Activated T-helper 2 cell treated with anti-CD3 and anti-CD28 coated beads, Interferon-gamma antibody, Interleukin-2, Interleukin-4, amounts not matched to agents 10 μg/mL and 5 μg/mL and 100 μg/mL, durations not matched to agents 14 hours and 24 hours and 36 hours (primary cell): ENCODE measurements at regions not wholly inside any gene's neighbourhood (a gene's known extent, or its start where the extent isn't known, plus 50 kb on each side); places are given as distances from the start of the nearest gene placed in this dataset.
A peak's percentile ranks its signal among the peaks of the same experiment; 100 is the strongest.

Experiments used
- DNase-seq: peaks from one replicate; pipeline ENCODE4 v3.0.0; 2021; ENCODE audit warnings: low spot score
- H3K27ac Mint-ChIP-seq: one replicate; pipeline ENCODE4 v1.8.0; 2021; ENCODE audit warnings: mixed read lengths
- H3K27me3 Mint-ChIP-seq: one replicate; pipeline ENCODE4 v1.8.0; 2021; ENCODE audit warnings: low read depth, mixed read lengths
- H3K36me3 Mint-ChIP-seq: one replicate; pipeline ENCODE4 v1.8.0; 2021; ENCODE audit warnings: low read depth, mixed read lengths
- H3K4me1 Mint-ChIP-seq: one replicate; pipeline ENCODE4 v1.8.0; 2021; ENCODE audit warnings: low read depth, mixed read lengths
- H3K4me3 Mint-ChIP-seq: one replicate; pipeline ENCODE4 v1.8.0; 2021; ENCODE audit warnings: low read depth, mild to moderate bottlenecking, moderate library complexity, mixed read lengths
- H3K9me3 Mint-ChIP-seq: one replicate; pipeline ENCODE4 v1.8.0; 2021; ENCODE audit warnings: mixed read lengths
- intact Hi-C: fragments of 100-400 bp; cut with micrococcal nuclease; formaldehyde crosslinking; loops from one replicate; pipeline ENCODE4 v1.15.1; 2023

DNA sequence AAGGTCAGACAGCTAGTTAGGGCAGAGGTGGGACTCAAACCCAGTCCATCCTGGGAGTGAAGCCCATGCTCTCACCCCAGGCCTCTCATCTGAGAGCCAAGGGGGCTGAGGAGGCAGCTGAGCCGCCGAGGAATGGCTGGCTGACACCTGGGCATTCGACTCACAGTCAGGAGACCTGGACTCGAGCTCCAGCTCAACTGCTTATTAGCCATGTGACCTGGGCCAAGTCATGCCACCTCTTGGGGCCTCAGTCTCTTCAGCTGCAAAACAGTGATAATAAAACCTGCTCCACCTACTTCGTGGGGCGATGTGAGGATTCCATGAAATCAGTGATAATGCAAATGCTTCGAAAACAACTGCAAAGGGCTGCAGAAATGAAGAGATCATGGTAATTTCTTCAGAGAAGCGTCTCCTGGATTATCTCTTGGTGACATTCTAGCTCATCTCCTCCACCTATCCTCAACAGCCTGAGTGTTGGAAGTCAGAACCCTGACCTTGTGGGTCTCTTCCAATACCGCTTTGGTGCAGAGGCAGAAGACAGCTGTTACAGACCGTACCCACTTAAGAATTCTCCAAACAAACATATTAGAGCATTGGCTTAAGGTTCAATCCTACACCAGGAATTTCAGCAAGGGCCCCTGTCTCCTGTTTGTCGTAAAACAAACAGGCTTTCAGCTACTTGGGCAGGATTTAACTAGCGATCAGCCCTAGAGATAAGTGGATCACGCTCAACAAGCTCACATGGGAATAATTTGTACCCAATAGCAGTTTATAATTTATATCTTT is 60.0 kb upstream of the PIM1 start:
- Mint-ChIP-seq H3K4me3 (no peak overlapping the region), H3K27me3 (no peaks in the 10 kb centered on the region), H3K9me3 (no peaks in the 10 kb centered on the region), H3K4me1 (peaks cover 20% of the 10 kb centered on the region), H3K36me3 (no peaks in the 10 kb centered on the region), H3K27ac (no peak overlapping the region)
- intact Hi-C loops = loop anchor here (1.0 to 2.0 kb wide), 2 partner anchors 27 to 63 kb away; no protein-coding TSS in a partner anchor
- no peak for DNase-seq

DNA sequence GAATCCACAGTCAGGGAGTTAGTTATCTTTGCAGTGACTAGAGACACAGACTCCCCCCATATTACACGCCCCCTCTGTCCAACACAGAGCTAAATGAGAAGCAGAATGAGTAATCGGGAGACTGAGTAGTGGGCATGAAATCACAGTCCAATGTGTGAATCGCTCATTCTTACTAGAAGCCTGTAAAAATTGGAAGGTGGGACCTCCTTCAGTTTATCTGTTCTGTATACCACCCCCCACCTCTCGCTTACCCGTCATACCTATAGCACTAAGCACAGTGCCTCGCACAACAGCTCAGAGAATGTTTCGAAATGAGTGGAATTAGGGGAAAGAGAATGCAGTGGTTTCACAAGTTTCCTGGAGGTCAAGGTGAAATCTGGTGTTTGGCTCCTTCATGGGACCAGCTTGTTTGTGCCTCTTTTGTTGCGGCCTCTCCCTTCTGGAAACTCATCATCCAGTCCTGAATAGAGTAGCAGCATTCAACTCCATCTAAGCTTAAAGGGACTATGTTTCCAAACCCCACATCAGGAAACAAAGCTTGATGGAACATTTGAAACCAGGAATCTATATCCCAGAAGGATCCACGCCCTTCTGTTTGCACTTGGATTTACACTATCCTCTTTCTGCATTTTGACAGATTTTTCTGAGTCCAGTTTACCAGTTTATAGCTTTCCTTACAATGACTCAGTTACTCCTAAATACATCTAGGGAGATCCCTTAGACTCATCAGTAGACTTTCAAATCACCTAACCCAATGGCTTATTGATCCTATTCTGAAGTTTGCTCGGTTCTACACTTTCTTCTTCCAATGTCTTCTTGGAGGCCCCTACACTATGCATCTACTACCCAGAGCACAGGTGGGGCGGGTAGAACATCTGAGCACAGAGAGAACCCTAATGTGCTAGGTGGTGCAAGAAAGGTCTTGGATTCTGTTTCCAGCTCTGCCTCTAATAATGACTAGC is 59.2 kb upstream of the PIM1 start:
- no peaks in the 10 kb centered on the region for H3K9me3 Mint-ChIP-seq
- no peak for DNase-seq
- peaks cover 13% of the 10 kb centered on the region for H3K4me1 Mint-ChIP-seq
- no peak overlapping the region for H3K4me3 Mint-ChIP-seq
- intact Hi-C loops = loop anchor here (1.0 to 2.0 kb wide), 2 partner anchors 27 to 62 kb away; no protein-coding TSS in a partner anchor
- peak overlapping the region; percentile 40 for H3K27ac Mint-ChIP-seq
- H3K36me3 Mint-ChIP-seq = no peaks in the 10 kb centered on the region
- no peaks in the 10 kb centered on the region for H3K27me3 Mint-ChIP-seq

DNA sequence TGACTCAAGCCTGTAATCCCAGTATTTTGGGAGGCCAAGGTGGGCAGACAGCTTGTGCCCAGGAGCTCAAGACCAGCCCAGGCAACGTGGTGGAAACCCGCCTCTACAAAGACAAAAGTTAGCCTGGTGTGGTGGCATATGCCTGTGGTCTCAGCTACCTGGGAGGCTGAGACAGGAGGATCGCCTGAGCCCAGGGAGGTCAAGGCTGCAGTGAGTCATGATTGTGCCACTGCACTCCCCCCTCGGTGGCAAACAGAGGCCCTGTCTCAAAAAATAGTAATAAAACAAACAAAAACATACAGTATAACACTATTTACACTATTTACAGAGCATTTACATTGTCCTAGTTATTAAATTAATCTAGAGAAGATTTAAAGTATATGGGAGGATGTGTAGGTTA is 56.0 kb upstream of the PIM1 start:
- Mint-ChIP-seq H3K9me3 (no peaks in the 10 kb centered on the region), H3K36me3 (no peaks in the 10 kb centered on the region), H3K4me1 (peaks cover 13% of the 10 kb centered on the region), H3K27me3 (no peaks in the 10 kb centered on the region), H3K4me3 (no peak overlapping the region), H3K27ac (no peak overlapping the region)
- no peak for DNase-seq
- intact Hi-C loops = no loop called here

DNA sequence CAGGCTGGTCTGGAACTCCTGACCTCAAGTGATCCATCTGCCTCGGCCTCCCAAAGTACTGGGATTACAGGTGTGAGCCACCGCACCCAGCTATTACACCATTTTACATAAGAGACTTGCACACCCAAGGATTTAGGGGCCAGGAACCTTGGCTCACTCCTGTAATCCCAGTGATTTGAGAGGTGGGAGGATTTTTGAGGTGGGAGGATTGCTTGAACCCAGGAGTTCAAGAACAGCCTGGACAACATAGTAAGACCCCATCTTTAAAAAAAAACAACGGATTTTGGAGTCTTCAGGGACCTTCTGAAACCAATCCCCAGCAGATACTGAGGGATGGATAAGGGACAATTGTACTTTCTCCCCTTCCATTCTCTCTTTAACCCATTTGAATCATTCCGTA is 55.3 kb upstream of the PIM1 start:
- peaks cover 17% of the 10 kb centered on the region for H3K4me1 Mint-ChIP-seq

DNA sequence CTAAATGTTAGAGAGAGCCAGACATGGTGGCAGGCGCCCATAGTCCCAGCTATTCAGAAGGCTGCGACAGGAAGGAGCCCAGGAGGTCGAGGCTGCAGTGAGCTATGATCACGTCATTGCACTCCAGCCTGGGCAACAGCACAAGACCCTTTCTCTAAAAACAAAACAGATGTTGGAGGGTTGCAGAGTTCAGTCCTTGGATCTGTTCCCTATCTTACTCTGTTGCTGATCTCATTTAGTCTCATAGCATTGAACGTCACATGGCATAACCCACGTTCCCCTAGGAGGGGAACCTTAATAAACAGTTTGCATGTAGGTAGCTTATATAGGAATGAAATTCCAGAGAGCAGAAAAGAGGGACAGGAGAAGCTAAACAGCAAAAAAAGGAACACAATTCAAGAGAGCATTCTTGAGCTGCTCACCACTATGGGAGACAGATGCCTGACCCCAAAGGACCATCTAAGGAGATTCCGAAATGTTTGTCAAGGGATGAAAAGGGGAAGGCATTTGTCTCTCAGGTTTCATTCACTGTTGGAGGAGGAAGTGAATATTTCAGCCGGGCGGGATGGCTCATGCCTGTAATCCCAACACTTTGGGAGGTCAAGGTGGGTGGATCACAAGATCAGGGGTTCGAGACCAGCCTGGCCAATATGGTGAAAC is 54.6 kb upstream of the PIM1 start:
- Mint-ChIP-seq H3K4me1 (peaks cover 13% of the 10 kb centered on the region), H3K4me3 (no peak overlapping the region), H3K36me3 (no peaks in the 10 kb centered on the region), H3K27ac (no peak overlapping the region), H3K27me3 (no peaks in the 10 kb centered on the region), H3K9me3 (no peaks in the 10 kb centered on the region)
- no peak for DNase-seq
- intact Hi-C loops = no loop called here

More for the DNA sequence above, 55.3 kb upstream of the PIM1 start:
- no peak for DNase-seq
- Mint-ChIP-seq H3K9me3 (no peaks in the 10 kb centered on the region), H3K36me3 (no peaks in the 10 kb centered on the region), H3K27ac (no peak overlapping the region), H3K4me3 (no peak overlapping the region), H3K27me3 (no peaks in the 10 kb centered on the region)
- intact Hi-C loops = no loop called here

DNA sequence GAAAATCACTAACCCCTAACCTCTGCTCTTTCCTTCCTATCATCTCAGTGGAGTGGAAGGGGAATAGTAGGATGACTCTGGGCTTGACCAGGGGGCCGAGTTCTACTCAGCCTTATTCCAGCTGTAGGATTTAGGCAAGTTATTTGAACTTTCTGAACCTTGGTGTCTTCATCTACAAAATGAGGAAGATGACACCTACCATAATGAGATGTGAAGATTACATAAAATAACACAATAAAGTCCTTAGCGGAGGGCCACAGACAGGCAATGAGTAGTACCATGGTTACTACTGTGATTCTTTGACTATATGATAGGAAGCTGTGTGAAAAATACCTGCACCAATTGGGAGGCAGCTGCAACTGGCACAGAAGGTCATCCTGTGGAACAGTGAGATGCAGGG is 53.6 kb upstream of the PIM1 start:
- H3K27me3 Mint-ChIP-seq = no peaks in the 10 kb centered on the region
- no peak overlapping the region for H3K4me3 Mint-ChIP-seq
- no peaks in the 10 kb centered on the region for H3K9me3 Mint-ChIP-seq
- no peaks in the 10 kb centered on the region for H3K36me3 Mint-ChIP-seq
- intact Hi-C loops = no loop called here
- peaks cover 5% of the 10 kb centered on the region for H3K4me1 Mint-ChIP-seq
- no peak overlapping the region for H3K27ac Mint-ChIP-seq
- no peak for DNase-seq

DNA sequence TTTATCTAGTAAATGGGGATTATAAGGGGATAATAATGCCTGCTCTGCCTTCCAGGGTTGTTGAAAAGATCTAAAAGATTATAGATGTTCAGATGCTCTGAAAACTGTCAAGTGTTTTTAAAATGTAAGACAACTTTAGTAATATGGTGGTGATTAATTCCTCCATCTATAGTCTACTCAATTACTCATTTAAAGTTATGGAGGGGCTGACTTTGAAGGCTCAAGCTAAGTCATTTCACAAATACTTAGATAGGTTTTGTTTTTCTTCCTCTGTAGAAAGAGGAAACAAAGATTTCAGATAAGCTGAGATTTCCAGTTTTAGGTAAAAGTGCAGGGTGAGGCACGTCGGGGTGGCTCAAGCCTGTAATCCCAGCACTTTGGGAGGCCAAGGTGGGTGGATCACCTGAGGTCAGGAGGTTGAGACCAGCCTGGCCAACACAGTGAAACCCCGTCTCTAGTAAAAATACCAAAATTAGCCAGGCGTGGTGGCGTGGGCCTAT is 50.5 kb upstream of the PIM1 start:
- H3K9me3 Mint-ChIP-seq = no peaks in the 10 kb centered on the region
- no peak overlapping the region for H3K4me3 Mint-ChIP-seq
- H3K27me3 Mint-ChIP-seq = peaks cover 1% of the 10 kb centered on the region
- DNase-seq = no peak
- intact Hi-C loops = no loop called here
- peaks cover 5% of the 10 kb centered on the region for H3K4me1 Mint-ChIP-seq
- no peak overlapping the region for H3K27ac Mint-ChIP-seq
- H3K36me3 Mint-ChIP-seq = no peaks in the 10 kb centered on the region
